Gastrocnemius medialis (tissue), 4 donors: ENCODE measurements at regions not wholly inside any gene's neighbourhood (a gene's known extent, or its start where the extent isn't known, plus 50 kb on each side); places are given as distances from the start of the nearest gene placed in this dataset.

Experiments
- ATAC-seq, 2 donors: fragments of 150-250 bp; one replicate each; pipeline ENCODE4 v1.9.1; 2016
- DNase-seq, 2 donors: peaks; one replicate each; pipeline ENCODE4 v3.0.0-alpha.2; 2019
- H3K27ac ChIP-seq, 4 donors: fragments of 200-600 bp; sonication (generic); 1 replicate in 1 of 4; 2 replicates in 3 of 4; pipeline ENCODE4 v1.5.1; 2016 to 2018; ENCODE audit warnings: mild to moderate bottlenecking in 2 of 4, moderate library complexity in 1 of 4
- H3K27me3 ChIP-seq, 3 donors: fragments of 200-600 bp; sonication (generic) in 2 of 3; 1 replicate in 1 of 3; 2 replicates in 2 of 3; pipeline versions ENCODE4 v1.5.1 to v1.6.0; 2016 to 2019; ENCODE audit warnings: mild to moderate bottlenecking in 1 of 3, moderate library complexity in 1 of 3
- H3K36me3 ChIP-seq, 2 donors: fragments of 200-600 bp; sonication (generic) in 1 of 2; one replicate each; pipeline ENCODE4 v1.5.1; 2017 to 2018
- H3K4me1 ChIP-seq, 2 donors: fragments of 200-600 bp; sonication (generic) in 1 of 2; one replicate each; pipeline ENCODE4 v1.5.1; 2016 to 2017; ENCODE audit warnings: mild to moderate bottlenecking in 2 of 2
- H3K4me3 ChIP-seq, 4 donors: fragments of 200-600 bp; sonication (generic) in 3 of 4; 1 replicate in 1 of 4; 2 replicates in 3 of 4; pipeline ENCODE4 v1.5.1; 2016 to 2019; ENCODE audit warnings: mild to moderate bottlenecking in 2 of 4
- H3K9me3 ChIP-seq, 3 donors: fragments of 200-600 bp; sonication (generic) in 2 of 3; 1 replicate in 1 of 3; 2 replicates in 2 of 3; pipeline ENCODE4 v1.5.1; 2016 to 2019
- POLR2A ChIP-seq, 2 donors: fragments of 450-650 bp; IDR thresholded peaks; one replicate each; pipeline ENCODE4 v1.6.1; 2017; ENCODE audit warnings: antibody characterized with exemption in 2 of 2, mild to moderate bottlenecking in 2 of 2, moderate library complexity in 2 of 2
- in situ Hi-C, 4 donors: fragments of 200-750 bp; cut with MboI; loops; one replicate each; pipeline versions ENCODE4 v1.15.0 to v1.8.0; 2017; ENCODE audit warnings: low sequenced_read_pairs in 4 of 4
- intact Hi-C: fragments of 100-400 bp; cut with DNase I; formaldehyde crosslinking; loops from one replicate; pipeline ENCODE4 v1.15.1; 2023; ENCODE audit warnings: low total_unique reads
- TF ChIP-seq, protein P1 (sequence below), 5 experiments: fragments of 450-650 bp in 3 of 5; fragments of 200-600 bp in 2 of 5; sonication (generic) in 2 of 5; IDR thresholded peaks in 4 of 5; conservative IDR thresholded peaks in 1 of 5; 1 replicate in 4 of 5; 2 replicates in 1 of 5; pipeline ENCODE4 v1.5.1; 2016 to 2019; ENCODE audit warnings: antibody characterized with exemption in 5 of 5, mild to moderate bottlenecking in 3 of 5, moderate library complexity in 3 of 5

DNA sequence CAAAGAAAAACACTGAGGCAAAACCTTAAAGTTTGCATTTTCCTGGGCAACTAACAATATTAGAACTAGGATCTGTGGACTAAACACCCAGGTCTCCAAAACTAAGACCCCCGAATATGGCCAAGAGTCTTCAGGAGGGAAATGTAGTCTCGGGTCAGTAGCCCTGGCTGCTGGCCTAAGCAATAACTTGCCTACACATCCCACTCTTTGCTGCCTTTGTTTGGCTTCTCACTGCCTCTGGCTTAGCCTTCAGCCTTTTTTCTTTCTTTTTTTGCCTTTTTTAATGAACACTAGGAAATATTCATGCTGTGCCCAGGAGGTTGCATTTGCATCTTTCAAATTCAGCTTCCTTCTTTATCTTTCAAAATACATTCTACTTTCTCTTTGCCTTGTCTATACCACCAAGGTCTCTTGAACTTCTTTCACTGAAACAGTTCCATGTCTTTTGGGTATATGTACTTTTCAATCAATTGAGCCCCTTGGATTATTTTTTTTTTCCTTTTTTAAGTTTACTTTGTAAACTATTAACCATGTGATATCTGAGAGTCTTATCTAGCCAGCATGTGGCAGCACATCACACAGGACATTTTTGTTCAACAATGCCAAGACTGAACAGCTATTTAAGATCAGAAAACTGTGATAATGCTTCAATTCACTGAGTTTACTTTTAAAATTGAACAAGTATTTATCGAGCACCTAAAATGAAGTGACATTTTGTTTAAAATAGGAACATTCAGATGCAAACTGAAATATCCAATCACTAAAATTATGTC, 165.0 kb upstream of the TRPC6 start:
- H3K4me3 ChIP-seq, result no peak overlapping the region
- no peak for ATAC-seq
- intact Hi-C loops, result no loop called here
- H3K9me3 ChIP-seq, result no peaks in the 10 kb centered on the region
- TF ChIP-seq POLR2A (IDR thresholded peaks at IDR 0.05), result no peak
- TF ChIP-seq, protein P1, sequence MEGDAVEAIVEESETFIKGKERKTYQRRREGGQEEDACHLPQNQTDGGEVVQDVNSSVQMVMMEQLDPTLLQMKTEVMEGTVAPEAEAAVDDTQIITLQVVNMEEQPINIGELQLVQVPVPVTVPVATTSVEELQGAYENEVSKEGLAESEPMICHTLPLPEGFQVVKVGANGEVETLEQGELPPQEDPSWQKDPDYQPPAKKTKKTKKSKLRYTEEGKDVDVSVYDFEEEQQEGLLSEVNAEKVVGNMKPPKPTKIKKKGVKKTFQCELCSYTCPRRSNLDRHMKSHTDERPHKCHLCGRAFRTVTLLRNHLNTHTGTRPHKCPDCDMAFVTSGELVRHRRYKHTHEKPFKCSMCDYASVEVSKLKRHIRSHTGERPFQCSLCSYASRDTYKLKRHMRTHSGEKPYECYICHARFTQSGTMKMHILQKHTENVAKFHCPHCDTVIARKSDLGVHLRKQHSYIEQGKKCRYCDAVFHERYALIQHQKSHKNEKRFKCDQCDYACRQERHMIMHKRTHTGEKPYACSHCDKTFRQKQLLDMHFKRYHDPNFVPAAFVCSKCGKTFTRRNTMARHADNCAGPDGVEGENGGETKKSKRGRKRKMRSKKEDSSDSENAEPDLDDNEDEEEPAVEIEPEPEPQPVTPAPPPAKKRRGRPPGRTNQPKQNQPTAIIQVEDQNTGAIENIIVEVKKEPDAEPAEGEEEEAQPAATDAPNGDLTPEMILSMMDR (IDR thresholded peaks at IDR 0.05 in 4 of 5, conservative IDR thresholded peaks at IDR 0.05 in 1 of 5), result no peak
- H3K4me1 ChIP-seq, result no peaks in the 10 kb centered on the region
- DNase-seq, result no peak
- H3K36me3 ChIP-seq, result no peaks in the 10 kb centered on the region
- no peak overlapping the region for H3K27ac ChIP-seq
- H3K27me3 ChIP-seq, result no peaks in the 10 kb centered on the region
- in situ Hi-C loops, result no loop called here

DNA sequence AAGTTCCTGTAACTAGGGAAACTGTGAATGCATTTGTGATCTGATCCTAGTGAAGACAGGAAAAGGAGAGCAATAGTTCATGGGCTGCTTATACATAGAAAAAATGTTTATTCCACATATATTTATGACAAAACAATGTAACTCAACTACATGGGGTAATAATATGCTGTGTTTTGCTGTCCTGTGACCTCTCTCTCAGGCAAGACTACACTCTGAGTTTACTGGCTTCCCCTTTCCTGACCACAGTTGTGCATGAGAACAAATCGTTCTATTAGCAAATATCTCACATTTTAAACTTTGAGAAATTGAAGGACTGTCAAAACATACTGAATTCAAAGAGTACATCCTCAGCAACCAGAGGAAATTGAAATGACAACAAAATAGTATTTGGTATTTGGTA, 161.9 kb upstream of the TRPC6 start:
- Histone ChIP-seq H3K4me1 (no peaks in the 10 kb centered on the region), H3K4me3 (no peak overlapping the region), H3K27me3 (no peaks in the 10 kb centered on the region), H3K27ac (no peak overlapping the region), H3K36me3 (no peaks in the 10 kb centered on the region), H3K9me3 (no peaks in the 10 kb centered on the region)
- no peak for ATAC-seq
- DNase-seq, result no peak
- intact Hi-C loops, result no loop called here
- in situ Hi-C loops, result no loop called here
- no peak for TF ChIP-seq POLR2A (IDR thresholded peaks at IDR 0.05)
- TF ChIP-seq, protein P1 (IDR thresholded peaks at IDR 0.05 in 4 of 5, conservative IDR thresholded peaks at IDR 0.05 in 1 of 5), result no peak

DNA sequence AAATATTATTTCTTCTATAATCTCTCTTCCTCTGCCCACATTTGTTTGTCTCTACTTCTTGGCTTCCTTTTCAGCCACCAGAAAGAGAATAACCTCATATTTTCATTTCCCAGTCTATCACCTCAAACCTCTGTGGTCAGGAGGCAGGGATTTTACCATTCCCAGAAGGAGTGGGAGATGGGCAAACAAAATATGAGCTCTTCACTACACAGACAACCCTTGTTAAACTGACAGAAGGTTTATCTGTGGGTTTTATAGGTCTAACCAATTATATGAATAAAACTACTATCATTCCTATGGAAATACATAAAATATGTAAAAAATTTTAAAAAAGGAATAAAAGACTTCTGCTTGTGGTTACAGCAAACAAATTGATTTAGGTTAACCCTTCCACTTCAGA, 160.0 kb upstream of the TRPC6 start:
- H3K36me3 ChIP-seq, result no peaks in the 10 kb centered on the region
- H3K4me1 ChIP-seq, result no peaks in the 10 kb centered on the region
- no peaks in the 10 kb centered on the region for H3K9me3 ChIP-seq
- TF ChIP-seq, protein P1 (IDR thresholded peaks at IDR 0.05 in 4 of 5, conservative IDR thresholded peaks at IDR 0.05 in 1 of 5), result no peak
- TF ChIP-seq POLR2A (IDR thresholded peaks at IDR 0.05), result no peak
- no peaks in the 10 kb centered on the region for H3K27me3 ChIP-seq
- H3K27ac ChIP-seq, result no peak overlapping the region
- H3K4me3 ChIP-seq, result no peak overlapping the region
- ATAC-seq (no peak), DNase-seq (no peak)
- intact Hi-C loops, result no loop called here
- in situ Hi-C loops, result no loop called here

DNA sequence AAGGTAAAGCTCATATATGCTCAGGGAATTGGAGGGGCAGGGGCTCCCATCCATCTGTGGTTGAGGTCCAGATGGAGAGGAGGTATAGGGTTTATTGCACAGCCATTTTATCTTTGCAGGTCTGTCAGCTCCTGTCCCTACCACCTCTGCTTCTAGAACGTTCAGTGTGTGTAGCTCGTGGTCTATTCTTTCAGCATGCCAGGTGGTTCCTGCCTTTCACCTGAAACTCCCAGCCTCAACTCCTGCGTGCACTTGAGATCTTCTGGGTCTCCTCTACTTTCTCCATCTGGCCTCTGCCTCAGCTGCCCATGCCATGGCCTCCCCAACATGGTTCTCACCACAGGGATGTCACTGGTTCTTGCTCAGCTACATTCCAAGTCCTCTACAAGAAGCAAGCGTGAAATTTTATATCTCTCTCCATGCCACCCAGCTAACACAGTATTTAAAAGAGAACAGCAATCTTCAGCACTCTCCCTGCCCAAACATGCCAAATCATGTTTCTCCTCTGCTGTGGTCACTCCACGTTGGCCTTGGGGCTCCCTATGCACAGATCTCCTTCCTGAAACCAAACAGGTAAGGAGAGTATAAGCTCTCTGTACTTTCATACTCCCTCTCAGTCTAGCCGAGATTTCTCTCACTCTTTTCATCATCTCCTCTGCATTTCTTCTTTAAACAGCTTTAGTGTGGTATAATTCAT, 157.8 kb upstream of the TRPC6 start:
- Histone ChIP-seq H3K4me1 (no peaks in the 10 kb centered on the region), H3K36me3 (no peaks in the 10 kb centered on the region), H3K4me3 (no peak overlapping the region), H3K27ac (no peak overlapping the region), H3K27me3 (no peaks in the 10 kb centered on the region), H3K9me3 (no peaks in the 10 kb centered on the region)
- in situ Hi-C loops, result no loop called here
- DNase-seq (no peak), ATAC-seq (no peak)
- intact Hi-C loops, result no loop called here
- TF ChIP-seq, protein P1 (IDR thresholded peaks at IDR 0.05 in 4 of 5, conservative IDR thresholded peaks at IDR 0.05 in 1 of 5), result no peak
- TF ChIP-seq POLR2A (IDR thresholded peaks at IDR 0.05), result no peak
